Erythroblast (primary cell): ENCODE measurements at regions not wholly inside any gene's neighbourhood (a gene's known extent, or its start where the extent isn't known, plus 50 kb on each side); places are given as distances from the start of the nearest gene placed in this dataset.

ENCODE experiments used
- GATA1 ChIP-seq: IDR thresholded peaks from 2 replicates; pipeline ENCODE4 v1.6.1; 2011; ENCODE audit warnings: low read depth, mild to moderate bottlenecking, control low read depth, low read length, moderate library complexity
- POLR2A ChIP-seq: IDR thresholded peaks from 2 replicates; pipeline ENCODE4 v1.6.1; 2011; ENCODE audit warnings: mild to moderate bottlenecking, low read length

GRCh38 chr10:3867454-3868270, 82.7 kb upstream of the KLF6 start:
- TF ChIP-seq POLR2A = no peak
- TF ChIP-seq GATA1 = no peak
